CD14-positive monocyte (primary cell): ENCODE measurements at regions not wholly inside any gene's neighbourhood (a gene's known extent, or its start where the extent isn't known, plus 50 kb on each side); places are given as distances from the start of the nearest gene placed in this dataset.

Source experiments
- DNase-seq, 3 donors: peaks; one replicate each; pipeline ENCODE4 v3.0.0-alpha.2; 2011 to 2022
- H2AFZ ChIP-seq: 2 replicates; pipeline ENCODE4 v1.6.0; 2012; ENCODE audit warnings: mild to moderate bottlenecking, low read depth, low read length, inconsistent platforms; ENCODE audit not compliant: insufficient read depth, poor library complexity, severe bottlenecking
- H3K27ac ChIP-seq, 2 donors: 1 replicate in 1 of 2; 2 replicates in 1 of 2; pipeline ENCODE4 v1.5.1; 2012 to 2013; ENCODE audit warnings: low read length in 2 of 2, control low read depth in 1 of 2, inconsistent platforms in 1 of 2, low read depth in 1 of 2, mild to moderate bottlenecking in 1 of 2
- H3K27me3 ChIP-seq, 2 donors: one replicate each; pipeline versions ENCODE4 v1.6.0 to v1.6.1; 2011 to 2013; ENCODE audit warnings: low read length in 2 of 2; ENCODE audit not compliant: control insufficient read depth in 2 of 2, insufficient read depth in 2 of 2
- H3K36me3 ChIP-seq, 2 donors: replicated peaks in 1 of 2; 1 replicate in 1 of 2; 2 replicates in 1 of 2; pipeline versions ENCODE4 v1.5.1 to v1.6.1; 2012 to 2013; ENCODE audit warnings: low read length in 2 of 2, control low read depth in 1 of 2, inconsistent platforms in 1 of 2, mild to moderate bottlenecking in 1 of 2; ENCODE audit not compliant: insufficient read depth in 2 of 2, control insufficient read depth in 1 of 2
- H3K4me1 ChIP-seq, 2 donors: 1 replicate in 1 of 2; 2 replicates in 1 of 2; pipeline versions ENCODE4 v1.5.1 to v1.6.1; 2012 to 2013; ENCODE audit warnings: low read length in 2 of 2, control low read depth in 1 of 2, inconsistent platforms in 1 of 2, mild to moderate bottlenecking in 1 of 2, moderate library complexity in 1 of 2; ENCODE audit not compliant: insufficient read depth in 2 of 2, control insufficient read depth in 1 of 2
- H3K4me2 ChIP-seq: replicated peaks from 2 replicates; pipeline ENCODE3; 2012; ENCODE audit warnings: low read length, moderate library complexity, mild to moderate bottlenecking; ENCODE audit not compliant: poor library complexity, severe bottlenecking; ENCODE audit errors: extremely low read depth
- H3K4me3 ChIP-seq, 3 experiments: fragments of 200-600 bp in 1 of 3; sonication (generic) in 1 of 3; replicated peaks in 1 of 3; 1 replicate in 2 of 3; 2 replicates in 1 of 3; pipeline ENCODE4 v1.5.1; 2011 to 2013; ENCODE audit warnings: low read length in 3 of 3, mild to moderate bottlenecking in 3 of 3, control low read depth in 2 of 3, low read depth in 2 of 3, inconsistent platforms in 1 of 3, moderate library complexity in 1 of 3
- H3K79me2 ChIP-seq: 2 replicates; pipeline ENCODE4 v1.6.0; 2012; ENCODE audit warnings: mild to moderate bottlenecking, control low read depth, inconsistent platforms, low read length, moderate library complexity; ENCODE audit not compliant: insufficient read depth
- H3K9ac ChIP-seq: 2 replicates; pipeline ENCODE4 v1.6.0; 2017; ENCODE audit warnings: low read length, mild to moderate bottlenecking; ENCODE audit not compliant: insufficient read depth, poor library complexity, severe bottlenecking
- H3K9me3 ChIP-seq, 2 donors: replicated peaks in 1 of 2; 1 replicate in 1 of 2; 2 replicates in 1 of 2; pipeline versions ENCODE4 v1.5.1 to v1.6.1; 2012 to 2013; ENCODE audit warnings: low read length in 2 of 2, control low read depth in 1 of 2; ENCODE audit not compliant: control insufficient read depth in 1 of 2, insufficient read depth in 1 of 2
- H4K20me1 ChIP-seq: 2 replicates; pipeline ENCODE4 v1.6.0; 2012; ENCODE audit warnings: mild to moderate bottlenecking, low read length, control low read depth, moderate library complexity; ENCODE audit not compliant: insufficient read depth
- H3K27ac Mint-ChIP-seq, 7 donors: one replicate each; pipeline ENCODE4 v1.8.0; 2020; ENCODE audit warnings: mild to moderate bottlenecking in 7 of 7, mixed read lengths in 7 of 7, moderate library complexity in 6 of 7, inconsistent platforms in 2 of 7
- H3K27me3 Mint-ChIP-seq, 3 donors: one replicate each; pipeline ENCODE4 v1.8.0; 2021 to 2022; ENCODE audit warnings: low read depth in 3 of 3, mild to moderate bottlenecking in 3 of 3, mixed read lengths in 3 of 3, moderate library complexity in 3 of 3, inconsistent platforms in 1 of 3
- H3K36me3 Mint-ChIP-seq, 2 donors: one replicate each; pipeline ENCODE4 v1.8.0; 2020; ENCODE audit warnings: mixed read lengths in 2 of 2, inconsistent platforms in 1 of 2, mild to moderate bottlenecking in 1 of 2
- H3K4me1 Mint-ChIP-seq: one replicate; pipeline ENCODE4 v1.8.0; 2020; ENCODE audit warnings: mild to moderate bottlenecking, mixed read lengths
- H3K4me3 Mint-ChIP-seq, 2 donors: one replicate each; pipeline ENCODE4 v1.8.0; 2020; ENCODE audit warnings: mild to moderate bottlenecking in 2 of 2, mixed read lengths in 2 of 2, moderate library complexity in 1 of 2
- H3K9me3 Mint-ChIP-seq, 7 donors: one replicate each; pipeline ENCODE4 v1.8.0; 2020 to 2022; ENCODE audit warnings: mixed read lengths in 7 of 7, mild to moderate bottlenecking in 6 of 7, moderate library complexity in 6 of 7, inconsistent platforms in 2 of 7
- WGBS: methylation state at CpG from one replicate; pipeline ENCODE4 v1.1.5; 2013; ENCODE audit warnings: missing lambda C conversion rate; ENCODE audit not compliant: insufficient coverage; 5-methylcytosine and 5-hydroxymethylcytosine counted together
- intact Hi-C, 2 donors: fragments of 100-400 bp; cut with micrococcal nuclease; formaldehyde crosslinking; loops; one replicate each; pipeline versions ENCODE4 v1.15.0 to v1.15.1; 2023
- TF ChIP-seq, protein P1 (sequence below): fragments of 200-600 bp; IDR thresholded peaks from one replicate; pipeline ENCODE4 v1.8.0; 2022; ENCODE audit warnings: antibody characterized with exemption, mild to moderate bottlenecking

DNA sequence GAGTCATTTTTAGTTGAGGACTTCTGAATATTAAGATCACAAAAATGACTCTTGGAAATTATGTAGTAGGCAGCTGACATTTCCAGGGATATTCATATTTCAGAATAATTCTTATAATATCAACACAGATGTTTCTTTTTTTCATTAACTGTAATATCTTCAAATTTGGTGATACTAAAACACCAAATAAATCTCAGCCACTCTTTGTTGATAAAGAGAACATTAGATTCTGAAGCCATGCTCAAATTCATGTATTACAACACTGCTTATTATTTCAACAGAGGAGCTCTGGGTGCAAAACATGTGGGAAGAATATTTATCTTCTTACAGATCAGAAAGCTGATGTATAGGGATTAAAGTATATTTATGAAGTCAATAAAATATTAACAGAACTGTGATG lies 355.4 kb downstream of the CRPPA start:
- Histone ChIP-seq H3K4me1 (peaks cover 0 to 7% of the 10 kb centered on the region in 2 donors), H4K20me1 (no peaks in the 10 kb centered on the region), H3K27ac (no peak overlapping the region), H3K36me3 (no peaks in the 10 kb centered on the region), H3K9me3 (no peaks in the 10 kb centered on the region), H2AFZ (no peak overlapping the region), H3K9ac (no peak overlapping the region), H3K4me2 (no peak overlapping the region), H3K79me2 (no peaks in the 10 kb centered on the region), H3K4me3 (no peak overlapping the region), H3K27me3 (no peaks in the 10 kb centered on the region)
- TF ChIP-seq, protein P1, sequence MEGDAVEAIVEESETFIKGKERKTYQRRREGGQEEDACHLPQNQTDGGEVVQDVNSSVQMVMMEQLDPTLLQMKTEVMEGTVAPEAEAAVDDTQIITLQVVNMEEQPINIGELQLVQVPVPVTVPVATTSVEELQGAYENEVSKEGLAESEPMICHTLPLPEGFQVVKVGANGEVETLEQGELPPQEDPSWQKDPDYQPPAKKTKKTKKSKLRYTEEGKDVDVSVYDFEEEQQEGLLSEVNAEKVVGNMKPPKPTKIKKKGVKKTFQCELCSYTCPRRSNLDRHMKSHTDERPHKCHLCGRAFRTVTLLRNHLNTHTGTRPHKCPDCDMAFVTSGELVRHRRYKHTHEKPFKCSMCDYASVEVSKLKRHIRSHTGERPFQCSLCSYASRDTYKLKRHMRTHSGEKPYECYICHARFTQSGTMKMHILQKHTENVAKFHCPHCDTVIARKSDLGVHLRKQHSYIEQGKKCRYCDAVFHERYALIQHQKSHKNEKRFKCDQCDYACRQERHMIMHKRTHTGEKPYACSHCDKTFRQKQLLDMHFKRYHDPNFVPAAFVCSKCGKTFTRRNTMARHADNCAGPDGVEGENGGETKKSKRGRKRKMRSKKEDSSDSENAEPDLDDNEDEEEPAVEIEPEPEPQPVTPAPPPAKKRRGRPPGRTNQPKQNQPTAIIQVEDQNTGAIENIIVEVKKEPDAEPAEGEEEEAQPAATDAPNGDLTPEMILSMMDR, result no peak
- Mint-ChIP-seq H3K36me3 (no peaks in the 10 kb centered on the region), H3K9me3 (no peaks in the 10 kb centered on the region), H3K4me1 (peaks cover 8% of the 10 kb centered on the region), H3K27ac (no peak overlapping the region), H3K27me3 (no peaks in the 10 kb centered on the region), H3K4me3 (no peak overlapping the region)
- intact Hi-C loops, result no loop called here
- DNase-seq, result no peak

GRCh38 chr7:16063716-16064675 lies 357.3 kb downstream of the CRPPA start:
- Histone ChIP-seq H3K9ac (no peak overlapping the region), H3K4me3 (no peak overlapping the region), H4K20me1 (no peaks in the 10 kb centered on the region), H2AFZ (no peak overlapping the region), H3K4me1 (peaks cover 0 to 7% of the 10 kb centered on the region in 2 donors), H3K9me3 (no peaks in the 10 kb centered on the region), H3K27me3 (no peaks in the 10 kb centered on the region), H3K79me2 (no peaks in the 10 kb centered on the region), H3K36me3 (no peaks in the 10 kb centered on the region), H3K27ac (no peak overlapping the region), H3K4me2 (no peak overlapping the region)
- Mint-ChIP-seq H3K27me3 (peaks cover 0 to 2% (median 0%) of the 10 kb centered on the region in 3 donors), H3K27ac (no peak overlapping the region), H3K4me3 (no peak overlapping the region), H3K4me1 (peaks cover 8% of the 10 kb centered on the region), H3K36me3 (no peaks in the 10 kb centered on the region), H3K9me3 (no peaks in the 10 kb centered on the region)
- WGBS, result 94% methylated on average over 7 of the region's 16 CpGs
- no peak for DNase-seq
- intact Hi-C loops, result no loop called here
- TF ChIP-seq, protein P1, result no peak
